GM23338 (cell line): ENCODE measurements at regions not wholly inside any gene's neighbourhood (a gene's known extent, or its start where the extent isn't known, plus 50 kb on each side); places are given as distances from the start of the nearest gene placed in this dataset.

Experiments
- ATAC-seq: fragments of 200-7000 bp; cut with Tn5 transposase; 3 replicates; pipeline ENCODE4 v1.9.1; 2020
- DNase-seq: peaks from one replicate; pipeline ENCODE4 v3.0.0-alpha.2; 2015; ENCODE audit warnings: low spot score
- H2AFZ ChIP-seq: fragments of 200-600 bp; sonication (generic); 2 replicates; pipeline ENCODE4 v1.8.0; 2016; ENCODE audit warnings: antibody characterized with exemption, mild to moderate bottlenecking, moderate library complexity
- H3F3A ChIP-seq: fragments of 200-600 bp; sonication (generic); replicated peaks from 2 replicates; pipeline ENCODE4 v1.8.0; 2017; ENCODE audit warnings: antibody characterized with exemption, mixed run types, low read depth
- H3K27ac ChIP-seq: fragments of 200-600 bp; sonication (generic); 2 replicates; pipeline ENCODE4 v1.6.1; 2016; ENCODE audit warnings: low read depth
- H3K27me3 ChIP-seq: fragments of 200-600 bp; sonication (generic); 2 replicates; pipeline ENCODE4 v1.8.0; 2016; ENCODE audit warnings: mild to moderate bottlenecking, mixed run types, moderate library complexity; ENCODE audit not compliant: insufficient read depth
- H3K36me3 ChIP-seq: fragments of 200-600 bp; sonication (generic); 2 replicates; pipeline ENCODE4 v1.8.0; 2016; ENCODE audit warnings: mild to moderate bottlenecking; ENCODE audit not compliant: insufficient read depth
- H3K4me1 ChIP-seq: fragments of 200-600 bp; sonication (generic); 2 replicates; pipeline ENCODE4 v1.8.0; 2016; ENCODE audit warnings: mild to moderate bottlenecking, moderate library complexity; ENCODE audit not compliant: insufficient read depth
- H3K4me2 ChIP-seq: fragments of 200-600 bp; sonication (generic); 2 replicates; pipeline ENCODE4 v1.7.1; 2017; ENCODE audit warnings: mixed run types
- H3K4me3 ChIP-seq: fragments of 200-600 bp; sonication (generic); 2 replicates; pipeline ENCODE4 v1.6.1; 2016; ENCODE audit warnings: mixed run types
- H3K79me2 ChIP-seq: fragments of 200-600 bp; sonication (generic); replicated peaks from 2 replicates; pipeline ENCODE4 v1.8.0; 2017; ENCODE audit warnings: mild to moderate bottlenecking; ENCODE audit not compliant: insufficient read depth
- H3K9me2 ChIP-seq: fragments of 200-600 bp; sonication (generic); 2 replicates; pipeline ENCODE4 v1.8.0; 2017; ENCODE audit not compliant: insufficient read depth
- H4K20me1 ChIP-seq: fragments of 200-600 bp; sonication (generic); replicated peaks from 2 replicates; pipeline ENCODE4 v1.8.0; 2017; ENCODE audit warnings: mild to moderate bottlenecking; ENCODE audit not compliant: insufficient read depth
- H3K27ac Mint-ChIP-seq: 2 replicates; pipeline ENCODE4 v1.8.0; 2020; ENCODE audit warnings: inconsistent platforms, mild to moderate bottlenecking, moderate library complexity, mixed read lengths
- H3K27me3 Mint-ChIP-seq: 3 replicates; pipeline ENCODE4 v1.8.0; 2022; ENCODE audit warnings: low read depth, mild to moderate bottlenecking, moderate library complexity, mixed read lengths, inconsistent platforms; ENCODE audit not compliant: insufficient read depth, poor library complexity
- H3K36me3 Mint-ChIP-seq: 3 replicates; pipeline ENCODE4 v1.8.0; 2021; ENCODE audit warnings: low read depth, mild to moderate bottlenecking, inconsistent platforms, moderate library complexity, mixed read lengths
- H3K4me1 Mint-ChIP-seq: 3 replicates; pipeline ENCODE4 v1.8.0; 2020; ENCODE audit warnings: mild to moderate bottlenecking, inconsistent platforms, mixed read lengths
- H3K4me3 Mint-ChIP-seq: 3 replicates; pipeline ENCODE4 v1.8.0; 2021; ENCODE audit warnings: moderate library complexity, mild to moderate bottlenecking, inconsistent platforms, mixed read lengths
- H3K9me3 Mint-ChIP-seq: 3 replicates; pipeline ENCODE4 v1.8.0; 2020; ENCODE audit warnings: moderate library complexity, mild to moderate bottlenecking, inconsistent platforms, mixed read lengths
- CREB1 ChIP-seq: fragments of 250-450 bp; sonication (Bioruptor Pico); IDR thresholded peaks from 2 replicates; pipeline ENCODE4 v1.5.0; 2020; ENCODE audit warnings: low read depth, mild to moderate bottlenecking, moderate library complexity
- CTCF ChIP-seq, 2 experiments: fragments of 200-600 bp in 1 of 2; sonication (generic) in 1 of 2; conservative IDR thresholded peaks; 2 replicates each; pipeline versions ENCODE4 v1.5.1 to v1.6.1; 2016 to 2017; ENCODE audit warnings: antibody characterized with exemption in 2 of 2, low read depth in 2 of 2, mild to moderate bottlenecking in 2 of 2, moderate library complexity in 1 of 2
- ETS1 ChIP-seq: IDR thresholded peaks from 2 replicates; pipeline ENCODE4 v1.6.1; 2016; ENCODE audit warnings: antibody characterized with exemption
- EZH2 ChIP-seq: fragments of 200-600 bp; sonication (generic); IDR thresholded peaks from one replicate; pipeline ENCODE4 v1.8.0; 2017; ENCODE audit warnings: antibody characterized with exemption, mild to moderate bottlenecking, low read depth; ENCODE audit not compliant: unreplicated experiment
- EZH2phosphoT487 ChIP-seq: fragments of 200-600 bp; sonication (generic); IDR thresholded peaks from one replicate; pipeline ENCODE4 v1.8.1; 2018; ENCODE audit warnings: antibody characterized with exemption; ENCODE audit not compliant: unreplicated experiment
- JUNB ChIP-seq: IDR thresholded peaks from one replicate; pipeline ENCODE4 v1.6.1; 2016; ENCODE audit warnings: antibody characterized with exemption; ENCODE audit not compliant: unreplicated experiment
- NANOG ChIP-seq: IDR thresholded peaks from 2 replicates; pipeline ENCODE4 v1.6.1; 2016; ENCODE audit warnings: antibody characterized with exemption, borderline replicate concordance
- POLR2AphosphoS5 ChIP-seq: IDR thresholded peaks from 2 replicates; pipeline ENCODE4 v1.6.1; 2016; ENCODE audit warnings: antibody characterized with exemption, low read depth
- REST ChIP-seq: IDR thresholded peaks from one replicate; pipeline ENCODE4 v1.6.1; 2018; ENCODE audit warnings: antibody characterized with exemption; ENCODE audit not compliant: unreplicated experiment
- STAT1 ChIP-seq: IDR thresholded peaks from one replicate; pipeline ENCODE4 v1.6.1; 2016; ENCODE audit warnings: antibody characterized with exemption; ENCODE audit not compliant: unreplicated experiment
- ZNF114 ChIP-seq: fragments of 250-450 bp; sonication (Bioruptor Pico); IDR thresholded peaks from 2 replicates; pipeline ENCODE4 v1.5.0; 2020; ENCODE audit warnings: mild to moderate bottlenecking, moderate library complexity
- ZNF331 ChIP-seq: fragments of 250-450 bp; sonication (Bioruptor Pico); IDR thresholded peaks from 2 replicates; pipeline ENCODE4 v1.5.0; 2020; ENCODE audit warnings: low read depth, mild to moderate bottlenecking, moderate library complexity
- ZNF462 ChIP-seq: fragments of 250-450 bp; sonication (Bioruptor Pico); IDR thresholded peaks from 2 replicates; pipeline ENCODE4 v1.5.0; 2020; ENCODE audit warnings: mild to moderate bottlenecking, moderate library complexity

GRCh38 chrX:67342138-67342537 is 201.7 kb upstream of the AR start:
- DNase-seq: no peak
- ATAC-seq: no peak
- Histone ChIP-seq H3K4me3 (no peak overlapping the region), H3K27ac (no peak overlapping the region), H3K9me2 (no peaks in the 10 kb centered on the region), H2AFZ (no peak overlapping the region), H3K36me3 (no peaks in the 10 kb centered on the region), H4K20me1 (no peaks in the 10 kb centered on the region), H3K4me2 (no peak overlapping the region), H3K27me3 (no peaks in the 10 kb centered on the region), H3K79me2 (no peaks in the 10 kb centered on the region), H3K4me1 (no peaks in the 10 kb centered on the region), H3F3A (no peaks in the 10 kb centered on the region)
- Mint-ChIP-seq H3K27ac (no peak overlapping the region), H3K36me3 (no peaks in the 10 kb centered on the region), H3K4me1 (peaks cover 8% of the 10 kb centered on the region), H3K4me3 (no peak overlapping the region), H3K27me3 (no peaks in the 10 kb centered on the region), H3K9me3 (no peaks in the 10 kb centered on the region)
- TF ChIP-seq EZH2phosphoT487 (no peak), ZNF331 (CRISPR knock-in tag) (no peak), EZH2 (no peak), NANOG (no peak), ZNF114 (CRISPR knock-in tag) (no peak), ETS1 (no peak), POLR2AphosphoS5 (no peak), ZNF462 (CRISPR knock-in tag) (no peak), REST (no peak), CTCF (conservative IDR thresholded peaks at IDR 0.05; ENCODE audit: low read depth in 2 of 2) (no peak), STAT1 (no peak), CREB1 (CRISPR knock-in tag) (no peak), JUNB (no peak)
